ENCODE measurements at regions not wholly inside any gene's neighbourhood (a gene's known extent, or its start where the extent isn't known, plus 50 kb on each side); places are given as distances from the start of the nearest gene placed in this dataset.

DNA sequence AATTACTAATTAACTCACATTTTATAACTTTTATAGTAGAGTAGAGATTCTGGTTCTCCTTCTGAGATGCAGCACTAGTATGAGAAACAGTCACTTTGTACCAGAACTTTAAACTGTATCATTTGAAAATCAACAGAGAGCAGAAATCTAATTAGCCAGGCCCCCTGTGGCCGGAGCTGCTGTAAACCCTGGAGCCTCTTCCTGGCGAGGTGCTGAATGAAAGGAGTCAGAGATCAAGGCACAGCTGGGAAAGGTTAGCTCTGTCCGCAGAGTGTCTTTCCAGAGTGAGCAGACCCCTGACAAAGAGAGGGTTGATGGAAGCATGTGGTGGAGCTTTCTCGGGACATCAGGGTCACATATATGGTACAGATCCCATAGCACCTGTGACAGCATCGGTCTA lies 703.8 kb downstream of the RFPL4B start:
- TF ChIP-seq, protein P1, sequence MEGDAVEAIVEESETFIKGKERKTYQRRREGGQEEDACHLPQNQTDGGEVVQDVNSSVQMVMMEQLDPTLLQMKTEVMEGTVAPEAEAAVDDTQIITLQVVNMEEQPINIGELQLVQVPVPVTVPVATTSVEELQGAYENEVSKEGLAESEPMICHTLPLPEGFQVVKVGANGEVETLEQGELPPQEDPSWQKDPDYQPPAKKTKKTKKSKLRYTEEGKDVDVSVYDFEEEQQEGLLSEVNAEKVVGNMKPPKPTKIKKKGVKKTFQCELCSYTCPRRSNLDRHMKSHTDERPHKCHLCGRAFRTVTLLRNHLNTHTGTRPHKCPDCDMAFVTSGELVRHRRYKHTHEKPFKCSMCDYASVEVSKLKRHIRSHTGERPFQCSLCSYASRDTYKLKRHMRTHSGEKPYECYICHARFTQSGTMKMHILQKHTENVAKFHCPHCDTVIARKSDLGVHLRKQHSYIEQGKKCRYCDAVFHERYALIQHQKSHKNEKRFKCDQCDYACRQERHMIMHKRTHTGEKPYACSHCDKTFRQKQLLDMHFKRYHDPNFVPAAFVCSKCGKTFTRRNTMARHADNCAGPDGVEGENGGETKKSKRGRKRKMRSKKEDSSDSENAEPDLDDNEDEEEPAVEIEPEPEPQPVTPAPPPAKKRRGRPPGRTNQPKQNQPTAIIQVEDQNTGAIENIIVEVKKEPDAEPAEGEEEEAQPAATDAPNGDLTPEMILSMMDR (IDR thresholded peaks at IDR 0.05) = no peak
- intact Hi-C loops (cut with DNase I) = no loop called here
- WGBS, 2 donors = 72 to 76% methylated on average over 5 of the region's 5 CpGs

DNA sequence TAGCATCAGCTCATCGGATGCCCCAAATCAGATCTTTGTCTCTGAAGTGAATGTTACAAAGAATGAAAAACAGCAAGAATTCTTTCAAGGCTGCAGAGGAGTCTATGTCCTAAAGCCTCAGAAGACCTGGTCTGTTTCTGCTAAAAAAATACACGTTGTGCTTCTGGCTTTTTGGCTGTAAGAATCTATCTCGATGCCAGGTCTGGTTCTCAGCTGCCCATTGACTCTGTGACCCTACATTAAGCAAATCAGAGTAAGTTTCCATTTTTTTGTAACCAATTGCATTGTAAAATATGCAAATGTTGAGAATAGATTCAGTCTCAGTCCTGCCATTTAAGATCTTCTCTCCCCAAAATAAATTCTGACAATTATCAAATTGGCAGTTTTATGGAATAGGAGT lies 705.4 kb downstream of the RFPL4B start:
- Histone ChIP-seq H3K4me3 (no peak overlapping the region), H3K4me1 (peaks cover 0 to 19% (median 0%) of the 10 kb centered on the region in 9 donors), H3K27me3 (no peaks in the 10 kb centered on the region), H3K27ac (no peak overlapping the region), H3K9me3 (peaks cover 0 to 12% (median 0%) of the 10 kb centered on the region in 11 donors), H3K36me3 (no peaks in the 10 kb centered on the region)
- TF ChIP-seq, protein P1 (IDR thresholded peaks at IDR 0.05) = no peak
- intact Hi-C loops (cut with DNase I) = no loop called here
- WGBS, 2 donors = 76 to 78% methylated on average over 3 of the region's 3 CpGs
- ATAC-seq = peak in 1 of 8 donors; percentile 70
- no peak for DNase-seq

More for the DNA sequence above, 703.8 kb downstream of the RFPL4B start:
- Histone ChIP-seq H3K27me3 (no peaks in the 10 kb centered on the region), H3K36me3 (no peaks in the 10 kb centered on the region), H3K27ac (no peak overlapping the region), H3K9me3 (peaks cover 0 to 7% (median 0%) of the 10 kb centered on the region in 11 donors), H3K4me3 (no peak overlapping the region), H3K4me1 (peaks cover 0 to 19% (median 0%) of the 10 kb centered on the region in 9 donors)
- DNase-seq = no peak
- ATAC-seq = no peak

DNA sequence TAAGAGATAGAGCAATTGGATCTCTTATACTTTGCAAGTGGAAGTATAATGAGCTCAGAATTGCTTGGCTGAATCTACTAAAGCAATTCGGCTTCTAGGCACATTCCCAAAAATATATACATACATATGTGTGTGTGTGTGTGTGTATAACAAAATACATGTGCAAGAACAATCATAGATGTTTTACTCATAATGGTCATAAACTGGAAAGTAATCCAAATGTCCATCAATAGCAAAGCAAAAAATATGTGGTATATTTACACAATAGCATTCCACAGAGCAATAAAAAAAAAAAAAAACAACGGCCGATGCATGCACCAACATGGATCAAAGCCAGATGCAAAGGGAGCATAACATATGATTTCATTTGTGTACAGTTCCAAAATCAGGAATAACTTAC lies 707.9 kb downstream of the RFPL4B start:
- no peak for DNase-seq
- intact Hi-C loops (cut with DNase I) = no loop called here
- Histone ChIP-seq H3K4me1 (peaks cover 0 to 11% (median 0%) of the 10 kb centered on the region in 9 donors), H3K9me3 (peaks cover 0 to 12% (median 0%) of the 10 kb centered on the region in 11 donors), H3K27ac (no peak overlapping the region), H3K4me3 (no peak overlapping the region), H3K36me3 (no peaks in the 10 kb centered on the region), H3K27me3 (no peaks in the 10 kb centered on the region)
- WGBS, 2 donors = 63 to 70% methylated on average over 3 of the region's 3 CpGs
- ATAC-seq = no peak
- TF ChIP-seq, protein P1 (IDR thresholded peaks at IDR 0.05) = no peak

DNA sequence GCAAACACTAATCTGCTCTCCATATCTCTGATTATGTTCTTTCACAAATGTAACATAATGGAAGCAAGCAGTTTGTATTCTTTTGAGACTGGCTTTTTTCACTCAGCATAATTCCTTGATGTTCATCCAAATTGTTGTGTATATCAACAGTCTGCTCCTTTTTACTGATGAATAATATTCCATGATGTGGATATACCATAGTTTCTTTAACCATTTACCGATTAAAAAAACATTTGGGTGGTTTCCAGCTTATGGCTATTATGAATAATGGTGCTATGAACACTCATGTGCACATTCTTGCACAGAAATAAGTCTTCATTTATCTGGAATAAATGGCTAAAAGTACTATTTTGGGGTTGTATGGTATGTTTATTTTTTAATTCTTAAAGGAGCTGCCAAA lies 708.9 kb downstream of the RFPL4B start:
- H3K36me3 ChIP-seq = no peaks in the 10 kb centered on the region
- ATAC-seq (no peak), DNase-seq (no peak)
- peaks cover 0 to 12% (median 0%) of the 10 kb centered on the region in 11 donors for H3K9me3 ChIP-seq
- 0 to 2% methylated on average over 1 of the region's 1 CpG for WGBS, 2 donors
- intact Hi-C loops (cut with DNase I) = no loop called here
- H3K27ac ChIP-seq = no peak overlapping the region
- no peaks in the 10 kb centered on the region for H3K27me3 ChIP-seq
- no peak overlapping the region for H3K4me3 ChIP-seq
- peaks cover 0 to 2% (median 0%) of the 10 kb centered on the region in 9 donors for H3K4me1 ChIP-seq
- TF ChIP-seq, protein P1 (IDR thresholded peaks at IDR 0.05) = no peak
